ENCODE measurements at regions not wholly inside any gene's neighbourhood (a gene's known extent, or its start where the extent isn't known, plus 50 kb on each side); places are given as distances from the start of the nearest gene placed in this dataset.

GRCh38 chr2:76157531-76157930, 446.8 kb upstream of the GCFC2 start:
- no peak for TF ChIP-seq POLR2A (IDR thresholded peaks at IDR 0.05)
- TF ChIP-seq CTCF (IDR thresholded peaks at IDR 0.05): no peak
